Ectodermal cell (in vitro differentiated cells): ENCODE measurements at regions not wholly inside any gene's neighbourhood (a gene's known extent, or its start where the extent isn't known, plus 50 kb on each side); places are given as distances from the start of the nearest gene placed in this dataset.
"Not testable (repeated sequence)": the region's sequence is repeated elsewhere in the genome, so short reads cannot be mapped to it uniquely, and the experiment has no call there.

Experiments used
- H3K27ac ChIP-seq: 2 replicates; pipeline ENCODE4 v1.7.0; 2013; ENCODE audit warnings: mild to moderate bottlenecking, low read depth, low read length; ENCODE audit not compliant: insufficient read depth, poor library complexity, severe bottlenecking
- H3K27me3 ChIP-seq: 2 replicates; pipeline ENCODE4 v1.7.0; 2013; ENCODE audit warnings: mild to moderate bottlenecking, low read length; ENCODE audit not compliant: insufficient read depth, control insufficient read depth, poor library complexity, severe bottlenecking
- H3K36me3 ChIP-seq: one replicate; pipeline ENCODE4 v1.7.0; 2013; ENCODE audit warnings: low read length; ENCODE audit not compliant: control insufficient read depth, insufficient read depth
- H3K4me1 ChIP-seq: one replicate; pipeline ENCODE4 v1.7.0; 2013; ENCODE audit warnings: low read length; ENCODE audit not compliant: control insufficient read depth, insufficient read depth
- H3K4me3 ChIP-seq: 2 replicates; pipeline ENCODE4 v1.7.0; 2013; ENCODE audit warnings: low read depth, low read length, control low read depth; ENCODE audit not compliant: insufficient read depth
- H3K9me3 ChIP-seq: 2 replicates; pipeline ENCODE4 v1.7.0; 2013; ENCODE audit warnings: mild to moderate bottlenecking, low read length, moderate library complexity; ENCODE audit not compliant: control insufficient read depth
- WGBS, 2 experiments: methylation state at CpG; one replicate each; pipeline ENCODE4 v1.1.7; 2013; ENCODE audit warnings: missing lambda C conversion rate in 2 of 2; 5-methylcytosine and 5-hydroxymethylcytosine counted together

- Histone ChIP-seq H3K27ac (no peak overlapping the region), H3K27me3 (no peaks in the 10 kb centered on the region), H3K4me1 (no peaks in the 10 kb centered on the region), H3K36me3 (no peaks in the 10 kb centered on the region), H3K9me3 (no peaks in the 10 kb centered on the region), H3K4me3 (no peak overlapping the region)
- 48 to 78% methylated on average over 1 to 2 of the region's 2 CpGs for WGBS, 2 experiments
These were observed 238.2 kb upstream of the OBI1 start for GRCh38 chr13:78897200-78897599.

- Histone ChIP-seq H3K36me3 (no peaks in the 10 kb centered on the region), H3K27ac (no peak overlapping the region), H3K9me3 (no peaks in the 10 kb centered on the region), H3K27me3 (no peaks in the 10 kb centered on the region), H3K4me1 (no peaks in the 10 kb centered on the region), H3K4me3 (no peak overlapping the region)
These were observed 225.6 kb upstream of the OBI1 start for GRCh38 chr13:78884571-78884970.

GRCh38 chr13:78881751-78882150, 222.8 kb upstream of the OBI1 start:
- Histone ChIP-seq H3K27ac (no peak overlapping the region), H3K4me3 (no peak overlapping the region), H3K9me3 (peaks cover 2% of the 10 kb centered on the region), H3K36me3 (no peaks in the 10 kb centered on the region), H3K4me1 (no peaks in the 10 kb centered on the region), H3K27me3 (no peaks in the 10 kb centered on the region)

- Histone ChIP-seq H3K4me1 (no peaks in the 10 kb centered on the region), H3K9me3 (peaks cover 2% of the 10 kb centered on the region), H3K4me3 (no peak overlapping the region), H3K27me3 (no peaks in the 10 kb centered on the region), H3K36me3 (no peaks in the 10 kb centered on the region), H3K27ac (no peak overlapping the region)
- WGBS, 2 experiments, result 92% methylated on average over 3 of the region's 3 CpGs
These were observed 222.1 kb upstream of the OBI1 start for GRCh38 chr13:78881054-78881453.

GRCh38 chr13:78876915-78877549, 218.1 kb upstream of the OBI1 start:
- no peak overlapping the region for H3K4me3 ChIP-seq
- H3K27me3 ChIP-seq, result no peaks in the 10 kb centered on the region
- 84 to 92% methylated on average over 1 of the region's 1 CpG for WGBS, 2 experiments
- H3K9me3 ChIP-seq, result peaks cover 2% of the 10 kb centered on the region
- no peak overlapping the region for H3K27ac ChIP-seq
- H3K4me1 ChIP-seq, result no peaks in the 10 kb centered on the region
- H3K36me3 ChIP-seq, result no peaks in the 10 kb centered on the region

- Histone ChIP-seq H3K27me3 (no peaks in the 10 kb centered on the region), H3K4me1 (no peaks in the 10 kb centered on the region), H3K27ac (no peak overlapping the region), H3K9me3 (peaks cover 2% of the 10 kb centered on the region), H3K4me3 (no peak overlapping the region), H3K36me3 (no peaks in the 10 kb centered on the region)
- WGBS, 2 experiments, result 80 to 83% methylated on average over 12 of the region's 12 CpGs
These were observed 217.0 kb upstream of the OBI1 start for GRCh38 chr13:78875792-78876580.

- no peak overlapping the region for H3K4me3 ChIP-seq
- no peaks in the 10 kb centered on the region for H3K4me1 ChIP-seq
- no peak overlapping the region for H3K27ac ChIP-seq
- 89 to 90% methylated on average over 1 of the region's 1 CpG for WGBS, 2 experiments
- no peaks in the 10 kb centered on the region for H3K9me3 ChIP-seq
- no peaks in the 10 kb centered on the region for H3K36me3 ChIP-seq
- no peaks in the 10 kb centered on the region for H3K27me3 ChIP-seq
These were observed 210.0 kb upstream of the OBI1 start for GRCh38 chr13:78868991-78869390.

GRCh38 chr13:78867655-78868054, 208.7 kb upstream of the OBI1 start:
- no peaks in the 10 kb centered on the region for H3K9me3 ChIP-seq
- H3K27me3 ChIP-seq, result no peaks in the 10 kb centered on the region
- no peaks in the 10 kb centered on the region for H3K36me3 ChIP-seq
- no peak overlapping the region for H3K27ac ChIP-seq
- no peaks in the 10 kb centered on the region for H3K4me1 ChIP-seq
- no peak overlapping the region for H3K4me3 ChIP-seq
- 94 to 97% methylated on average over 3 of the region's 3 CpGs for WGBS, 2 experiments

- not testable (repeated sequence) for H3K9me3 ChIP-seq, H3K36me3 ChIP-seq, H3K27ac ChIP-seq, H3K4me1 ChIP-seq, H3K27me3 ChIP-seq, H3K4me3 ChIP-seq
- 75 to 77% methylated on average over 6 of the region's 6 CpGs for WGBS, 2 experiments
These were observed 207.1 kb upstream of the OBI1 start for GRCh38 chr13:78866076-78866475.

- Histone ChIP-seq H3K36me3 (no peaks in the 10 kb centered on the region), H3K9me3 (no peaks in the 10 kb centered on the region), H3K27ac (no peak overlapping the region), H3K4me1 (no peaks in the 10 kb centered on the region), H3K27me3 (no peaks in the 10 kb centered on the region), H3K4me3 (no peak overlapping the region)
- whole genome bisulfite sequencing, 2 experiments, result 100% methylated on average over 1 of the region's 1 CpG
These were observed 203.5 kb upstream of the OBI1 start for GRCh38 chr13:78862446-78862845.
